ENCODE measurements at regions not wholly inside any gene's neighbourhood (a gene's known extent, or its start where the extent isn't known, plus 50 kb on each side); places are given as distances from the start of the nearest gene placed in this dataset.

DNA sequence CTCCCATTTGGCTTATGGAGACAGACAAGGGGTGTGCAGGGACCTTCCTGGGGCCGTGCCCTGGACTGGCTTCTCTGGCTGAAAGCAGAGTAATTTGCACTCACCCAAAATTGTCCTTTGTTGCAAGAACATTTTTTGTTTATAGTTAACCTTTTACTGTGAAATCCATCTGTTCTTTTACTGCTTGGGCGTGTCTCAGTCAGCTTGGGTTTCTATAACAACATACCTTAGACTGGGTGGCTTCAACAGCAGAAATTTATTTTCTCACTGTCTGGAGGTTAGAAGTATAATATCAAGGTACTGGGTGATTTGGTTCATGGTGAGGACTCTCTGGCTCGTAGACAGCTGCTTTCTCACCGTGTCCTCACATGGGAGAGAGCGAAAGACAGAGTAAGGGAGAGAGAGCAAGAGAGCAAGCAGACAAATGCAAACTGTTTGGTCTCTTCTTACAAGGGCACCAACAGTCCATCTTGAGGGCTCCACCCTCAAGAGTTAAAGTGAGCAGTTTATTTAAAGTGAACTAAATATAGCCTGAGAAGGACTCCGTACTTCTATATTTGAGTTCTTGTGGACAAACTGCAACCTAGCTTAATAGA is 131.0 kb upstream of the NPY start:
- no peak for DNase-seq
- H3K36me3 ChIP-seq (ENCODE audit: control insufficient read depth, insufficient read depth, low read length), result no peaks in the 10 kb centered on the region
- TF ChIP-seq, protein P1, sequence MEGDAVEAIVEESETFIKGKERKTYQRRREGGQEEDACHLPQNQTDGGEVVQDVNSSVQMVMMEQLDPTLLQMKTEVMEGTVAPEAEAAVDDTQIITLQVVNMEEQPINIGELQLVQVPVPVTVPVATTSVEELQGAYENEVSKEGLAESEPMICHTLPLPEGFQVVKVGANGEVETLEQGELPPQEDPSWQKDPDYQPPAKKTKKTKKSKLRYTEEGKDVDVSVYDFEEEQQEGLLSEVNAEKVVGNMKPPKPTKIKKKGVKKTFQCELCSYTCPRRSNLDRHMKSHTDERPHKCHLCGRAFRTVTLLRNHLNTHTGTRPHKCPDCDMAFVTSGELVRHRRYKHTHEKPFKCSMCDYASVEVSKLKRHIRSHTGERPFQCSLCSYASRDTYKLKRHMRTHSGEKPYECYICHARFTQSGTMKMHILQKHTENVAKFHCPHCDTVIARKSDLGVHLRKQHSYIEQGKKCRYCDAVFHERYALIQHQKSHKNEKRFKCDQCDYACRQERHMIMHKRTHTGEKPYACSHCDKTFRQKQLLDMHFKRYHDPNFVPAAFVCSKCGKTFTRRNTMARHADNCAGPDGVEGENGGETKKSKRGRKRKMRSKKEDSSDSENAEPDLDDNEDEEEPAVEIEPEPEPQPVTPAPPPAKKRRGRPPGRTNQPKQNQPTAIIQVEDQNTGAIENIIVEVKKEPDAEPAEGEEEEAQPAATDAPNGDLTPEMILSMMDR (conservative IDR thresholded peaks at IDR 0.05), result no peak
- no peak overlapping the region for H3K27ac Mint-ChIP-seq
- H3K9me3 ChIP-seq (ENCODE audit: control insufficient read depth, low read length), result peaks cover 10% of the 10 kb centered on the region
- H3K27me3 Mint-ChIP-seq (ENCODE audit: insufficient read depth), result no peaks in the 10 kb centered on the region
- no peak overlapping the region for H3K27ac ChIP-seq (ENCODE audit: low read depth, low read length)
- H3K4me3 Mint-ChIP-seq, result no peak overlapping the region
- no peaks in the 10 kb centered on the region for H3K27me3 ChIP-seq (ENCODE audit: control insufficient read depth, insufficient read depth, low read length, poor library complexity, severe bottlenecking)
- H3K4me1 ChIP-seq (ENCODE audit: control insufficient read depth, insufficient read depth, low read length), result no peaks in the 10 kb centered on the region
- H3K9ac ChIP-seq (ENCODE audit: extremely low read depth, low read length, poor library complexity, severe bottlenecking), result no peak overlapping the region
- no peaks in the 10 kb centered on the region for H3K4me1 Mint-ChIP-seq
- H3K36me3 Mint-ChIP-seq (ENCODE audit: low read depth), result no peaks in the 10 kb centered on the region
- H3K9me3 Mint-ChIP-seq, result peaks cover 17% of the 10 kb centered on the region
- H3K4me3 ChIP-seq (ENCODE audit: low read length), result no peak overlapping the region
- 89% methylated on average over 4 to 6 of the region's 6 CpGs for WGBS, 2 experiments (ENCODE audit: insufficient coverage in 1 of 2, insufficient read length in 1 of 2)

DNA sequence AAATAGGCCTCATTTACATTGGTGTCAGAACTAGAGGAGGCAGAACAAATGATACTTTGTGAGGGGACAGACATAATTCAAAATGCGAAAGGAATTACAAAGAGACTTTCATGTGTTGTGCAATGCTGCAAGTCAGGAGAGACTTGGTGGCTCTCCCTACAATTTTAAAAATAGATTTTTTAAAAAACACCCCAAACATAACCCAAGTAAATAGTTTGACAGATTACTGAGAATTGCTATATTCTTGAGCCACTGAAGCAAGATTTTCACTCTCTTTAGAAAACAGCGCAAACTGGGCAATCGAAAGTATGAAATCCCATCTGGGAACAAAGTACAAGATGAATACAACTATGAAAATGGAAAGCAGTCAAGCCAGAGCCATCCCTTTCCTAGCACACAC is 126.3 kb upstream of the NPY start:
- no peaks in the 10 kb centered on the region for H3K4me1 Mint-ChIP-seq
- H3K27ac Mint-ChIP-seq, result no peak overlapping the region

DNA sequence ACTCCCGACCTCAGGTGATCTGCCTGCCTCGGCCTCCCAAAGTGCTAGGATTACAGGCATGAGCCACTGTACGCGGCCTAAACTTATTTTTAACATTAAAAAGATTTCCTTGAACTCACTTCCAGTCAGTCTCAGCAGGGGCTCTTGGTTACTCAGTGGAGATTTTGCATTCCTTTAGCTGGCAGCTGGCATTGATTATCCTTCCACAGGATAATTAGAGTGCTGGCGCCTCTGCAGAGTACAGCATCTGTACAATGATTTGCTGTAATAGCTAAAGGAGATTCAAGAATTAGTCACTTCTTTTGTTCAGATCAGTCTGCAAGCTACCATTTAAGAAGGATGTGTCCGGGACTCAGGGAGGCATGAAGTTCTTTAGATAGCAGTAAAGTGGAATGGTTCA is 125.0 kb upstream of the NPY start:
- Mint-ChIP-seq H3K36me3 (ENCODE audit: low read depth) (peaks cover 4% of the 10 kb centered on the region), H3K27me3 (ENCODE audit: insufficient read depth) (no peaks in the 10 kb centered on the region), H3K9me3 (peaks cover 16% of the 10 kb centered on the region), H3K27ac (no peak overlapping the region), H3K4me3 (no peak overlapping the region), H3K4me1 (no peaks in the 10 kb centered on the region)
- WGBS, 2 experiments (ENCODE audit: insufficient coverage in 1 of 2, insufficient read length in 1 of 2), result 83 to 91% methylated on average over 6 of the region's 6 CpGs
- Histone ChIP-seq H3K27me3 (ENCODE audit: control insufficient read depth, insufficient read depth, low read length, poor library complexity, severe bottlenecking) (no peaks in the 10 kb centered on the region), H3K27ac (ENCODE audit: low read depth, low read length) (no peak overlapping the region), H3K4me3 (ENCODE audit: low read length) (no peak overlapping the region), H3K9me3 (ENCODE audit: control insufficient read depth, low read length) (peaks cover 17% of the 10 kb centered on the region), H3K36me3 (ENCODE audit: control insufficient read depth, insufficient read depth, low read length) (no peaks in the 10 kb centered on the region), H3K4me1 (ENCODE audit: control insufficient read depth, insufficient read depth, low read length) (no peaks in the 10 kb centered on the region), H3K9ac (ENCODE audit: extremely low read depth, low read length, poor library complexity, severe bottlenecking) (no peak overlapping the region)
- TF ChIP-seq, protein P1 (conservative IDR thresholded peaks at IDR 0.05), result no peak
- DNase-seq, result no peak

More for the DNA sequence above, 126.3 kb upstream of the NPY start:
- H3K36me3 ChIP-seq (ENCODE audit: control insufficient read depth, insufficient read depth, low read length), result no peaks in the 10 kb centered on the region
- no peaks in the 10 kb centered on the region for H3K36me3 Mint-ChIP-seq (ENCODE audit: low read depth)
- no peak overlapping the region for H3K4me3 ChIP-seq (ENCODE audit: low read length)
- no peak for DNase-seq
- peaks cover 3% of the 10 kb centered on the region for H3K9me3 Mint-ChIP-seq
- no peak overlapping the region for H3K9ac ChIP-seq (ENCODE audit: extremely low read depth, low read length, poor library complexity, severe bottlenecking)
- H3K27me3 ChIP-seq (ENCODE audit: control insufficient read depth, insufficient read depth, low read length, poor library complexity, severe bottlenecking), result no peaks in the 10 kb centered on the region
- H3K27me3 Mint-ChIP-seq (ENCODE audit: insufficient read depth), result no peaks in the 10 kb centered on the region
- H3K4me1 ChIP-seq (ENCODE audit: control insufficient read depth, insufficient read depth, low read length), result no peaks in the 10 kb centered on the region
- TF ChIP-seq, protein P1 (conservative IDR thresholded peaks at IDR 0.05), result no peak
- H3K9me3 ChIP-seq (ENCODE audit: control insufficient read depth, low read length), result peaks cover 4% of the 10 kb centered on the region
- no peak overlapping the region for H3K27ac ChIP-seq (ENCODE audit: low read depth, low read length)
- H3K4me3 Mint-ChIP-seq, result no peak overlapping the region
- 97 to 100% methylated on average over 2 to 3 of the region's 3 CpGs for WGBS, 2 experiments (ENCODE audit: insufficient coverage in 1 of 2, insufficient read length in 1 of 2)
